ENCODE measurements at regions not wholly inside any gene's neighbourhood (a gene's known extent, or its start where the extent isn't known, plus 50 kb on each side); places are given as distances from the start of the nearest gene placed in this dataset.

DNA sequence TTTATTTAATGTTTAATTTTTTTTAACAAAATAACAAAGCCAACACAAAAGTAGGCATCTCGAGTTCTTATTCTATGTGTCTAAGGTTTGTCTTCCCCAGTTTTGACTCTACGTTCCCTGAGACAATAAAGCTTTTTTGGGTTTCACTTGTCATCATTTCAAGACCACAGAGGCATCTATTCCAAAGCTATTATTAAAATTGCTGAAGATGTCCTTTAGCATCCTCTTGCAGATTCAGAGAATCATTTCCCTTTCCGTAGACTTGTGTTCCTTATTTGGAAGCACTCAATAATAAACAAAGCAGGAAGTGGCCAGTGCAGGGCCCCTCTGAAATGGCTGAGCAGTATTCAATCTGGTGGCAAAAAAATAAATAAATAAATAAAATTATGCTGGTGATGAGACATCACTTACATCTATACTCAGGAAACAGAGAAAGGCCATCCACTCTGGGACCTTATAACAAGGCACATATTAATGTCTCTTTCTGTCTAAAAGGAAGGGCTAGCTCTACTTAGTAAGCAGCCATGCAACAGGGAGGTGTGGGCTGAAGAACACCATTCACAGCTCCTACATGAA, 362.3 kb downstream of the WDR72 start:
- DNase-seq, result no peak

DNA sequence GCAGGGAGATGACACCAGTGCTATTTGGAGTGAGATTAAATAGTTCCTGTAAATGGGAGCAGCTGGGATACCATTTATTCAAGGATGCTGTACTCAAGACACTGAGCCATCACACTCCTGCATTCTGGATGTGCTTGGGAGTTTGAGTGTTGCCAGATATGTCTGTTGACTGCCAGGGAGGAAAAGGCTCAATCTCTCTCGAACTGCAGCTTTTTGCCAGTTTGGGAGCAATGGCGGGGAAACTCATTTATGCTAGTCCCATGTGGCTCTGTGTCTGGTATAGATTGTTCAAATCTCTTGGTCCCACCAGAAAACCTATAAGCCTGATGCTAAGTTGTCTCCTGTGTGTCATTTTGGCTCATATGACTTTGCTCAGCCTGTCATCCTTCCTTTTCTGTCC, 363.6 kb downstream of the WDR72 start:
- no peak for DNase-seq

GRCh38 chr15:53390549-53390948, 368.9 kb downstream of the WDR72 start:
- DNase-seq, result no peak

DNA sequence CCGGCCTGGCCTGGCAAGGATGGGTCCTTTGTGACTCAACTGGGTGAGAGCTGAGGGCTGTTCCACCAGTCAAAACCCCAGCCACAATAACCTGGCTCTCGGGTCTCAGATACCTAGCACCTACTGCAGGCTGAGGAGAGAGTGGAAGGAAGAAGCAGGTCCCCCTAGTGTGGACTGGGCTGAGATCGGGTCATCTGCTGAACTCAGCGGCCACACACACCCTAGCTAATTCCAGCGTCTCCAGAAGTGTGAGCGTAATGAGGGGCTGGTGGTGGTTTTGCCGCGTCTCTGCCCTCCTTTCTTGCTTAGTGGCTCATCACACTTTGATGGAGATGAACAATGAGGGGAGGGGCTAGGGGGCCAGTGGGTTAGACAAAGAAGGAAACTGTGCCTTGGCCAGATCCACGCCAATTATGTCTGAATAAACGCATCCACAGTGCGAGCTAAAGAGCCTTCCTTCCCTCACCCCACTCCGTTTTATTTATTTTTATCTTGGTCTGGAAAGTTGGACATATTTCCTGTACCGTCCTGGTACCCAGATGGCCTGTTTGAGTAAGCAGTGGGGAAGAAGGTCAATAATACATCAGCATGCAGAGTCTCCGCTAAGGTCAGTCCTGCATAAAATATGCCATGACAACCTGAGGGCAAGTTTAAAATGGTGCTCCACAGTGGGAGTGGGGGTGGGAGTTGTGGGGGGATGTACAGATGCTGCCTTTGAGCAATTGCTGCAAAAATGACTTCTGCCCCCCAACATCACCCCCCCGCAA, 370.0 kb downstream of the WDR72 start:
- no peak for DNase-seq

DNA sequence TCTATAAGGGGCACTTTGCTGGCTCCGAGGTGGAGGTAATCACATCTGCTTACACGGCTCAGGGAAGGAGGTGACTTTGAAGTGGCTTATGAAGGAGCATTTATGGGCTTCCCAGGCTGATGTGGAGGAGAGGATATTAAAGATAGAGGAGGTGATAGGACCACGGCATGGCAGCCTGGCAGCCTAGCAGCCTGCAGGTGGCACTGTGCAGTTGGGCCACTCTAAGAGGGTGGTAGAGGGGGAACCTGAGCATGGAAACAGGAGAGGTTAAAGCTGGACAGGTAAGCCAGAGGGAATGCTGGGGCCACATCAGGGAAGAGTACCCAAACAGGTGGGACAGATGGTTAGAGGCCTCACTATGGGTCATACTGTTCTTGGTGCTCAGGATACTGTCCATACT, 375.0 kb downstream of the WDR72 start:
- no peak for DNase-seq

GRCh38 chr15:53378096-53378800, 381.2 kb downstream of the WDR72 start:
- DNase-seq, result no peak

GRCh38 chr15:53367740-53368139, 391.7 kb downstream of the WDR72 start:
- DNase-seq, result no peak

- DNase-seq, result no peak
Measured at GRCh38 chr15:53360881-53361280, 398.6 kb downstream of the WDR72 start.

GRCh38 chr15:53359038-53359437, 400.4 kb downstream of the WDR72 start:
- DNase-seq, result no peak

- no peak for DNase-seq
Measured at GRCh38 chr15:53354874-53355273, 404.6 kb downstream of the WDR72 start.

DNA sequence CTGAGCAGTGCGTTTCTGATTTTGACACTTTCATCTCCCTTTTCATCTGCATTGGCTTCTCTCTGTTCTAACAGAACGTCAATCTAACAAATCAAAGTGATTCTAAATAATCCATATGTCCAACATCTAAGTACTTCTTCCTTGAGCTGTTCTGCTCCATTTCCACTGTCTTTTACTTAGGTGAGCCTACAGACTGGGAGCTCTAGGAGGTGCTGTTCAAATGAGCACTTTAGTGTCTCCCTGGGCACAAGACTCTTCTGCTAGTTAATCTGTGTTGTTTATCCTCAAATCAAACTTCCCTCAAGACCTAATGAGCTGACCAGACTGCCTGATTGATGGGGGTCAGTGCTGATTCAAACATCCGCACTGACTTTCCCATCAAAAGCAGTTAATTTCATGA, 408.1 kb downstream of the WDR72 start:
- DNase-seq, result no peak

GRCh38 chr15:53346583-53346982, 412.9 kb downstream of the WDR72 start:
- DNase-seq, result no peak

DNA sequence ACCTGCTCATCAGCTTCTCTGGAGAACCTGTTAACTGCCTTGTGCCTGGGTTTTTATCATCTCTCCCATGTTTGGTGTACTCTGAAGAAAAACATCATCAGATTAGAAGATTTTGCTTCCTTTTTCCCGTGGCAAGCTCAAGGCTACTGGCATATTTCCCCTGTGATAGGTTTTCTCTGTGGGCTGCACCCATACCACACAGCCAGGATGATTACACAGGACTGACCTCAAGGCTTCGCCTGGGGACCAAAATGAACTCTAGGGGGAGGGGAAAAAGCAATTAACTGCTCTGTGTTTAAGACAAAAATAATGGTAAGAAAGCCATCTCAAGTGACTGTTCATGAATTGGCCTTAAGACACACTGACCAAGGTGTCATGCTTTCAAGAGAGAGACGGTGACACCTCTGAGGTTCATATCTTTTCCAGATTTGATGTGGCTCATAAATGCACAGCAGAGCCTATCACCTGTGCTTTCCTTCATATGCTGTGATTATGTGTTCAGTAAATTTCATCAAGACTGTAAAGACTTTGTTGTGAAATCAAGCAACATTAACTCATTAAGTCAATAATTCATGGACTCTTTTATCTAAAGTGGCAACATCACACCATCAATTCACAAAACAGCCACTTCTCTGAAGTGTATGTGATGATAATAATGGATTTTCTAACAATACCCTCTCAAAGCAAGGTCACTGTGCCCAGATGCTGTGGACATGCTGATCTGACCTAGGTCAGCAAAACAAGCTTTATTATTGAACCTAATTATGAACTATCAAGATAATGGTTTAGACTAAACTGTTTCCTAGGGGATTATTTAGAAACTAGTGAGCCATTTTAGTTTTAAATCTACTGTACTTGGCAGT, 427.9 kb downstream of the WDR72 start:
- DNase-seq, result peak; percentile 17

GRCh38 chr15:53328341-53328740, 431.1 kb downstream of the WDR72 start:
- no peak for DNase-seq

- DNase-seq, result no peak
Measured at GRCh38 chr15:53324061-53324460, 435.4 kb downstream of the WDR72 start.

- DNase-seq, result no peak
Measured at GRCh38 chr15:53323191-53323590, 436.3 kb downstream of the WDR72 start.

DNA sequence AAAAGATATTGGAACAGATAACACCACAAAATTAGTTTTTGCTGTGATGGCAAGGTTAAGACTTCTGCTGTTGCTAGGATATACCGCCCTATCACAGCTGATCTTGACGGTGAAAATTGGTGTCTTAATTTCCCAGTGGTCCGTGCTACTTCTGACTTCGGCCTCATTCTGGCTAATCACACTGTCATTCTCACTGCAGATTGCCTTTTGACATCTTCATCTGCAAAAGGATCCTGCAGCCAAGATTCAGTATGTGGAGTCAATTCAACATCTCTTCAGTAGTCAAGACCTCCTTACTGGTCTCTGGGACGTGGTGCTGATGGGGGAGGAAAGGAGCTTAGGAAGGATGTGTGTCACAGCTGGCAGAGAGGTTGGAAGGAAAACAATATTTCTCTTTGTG, 438.6 kb downstream of the WDR72 start:
- no peak for DNase-seq

DNA sequence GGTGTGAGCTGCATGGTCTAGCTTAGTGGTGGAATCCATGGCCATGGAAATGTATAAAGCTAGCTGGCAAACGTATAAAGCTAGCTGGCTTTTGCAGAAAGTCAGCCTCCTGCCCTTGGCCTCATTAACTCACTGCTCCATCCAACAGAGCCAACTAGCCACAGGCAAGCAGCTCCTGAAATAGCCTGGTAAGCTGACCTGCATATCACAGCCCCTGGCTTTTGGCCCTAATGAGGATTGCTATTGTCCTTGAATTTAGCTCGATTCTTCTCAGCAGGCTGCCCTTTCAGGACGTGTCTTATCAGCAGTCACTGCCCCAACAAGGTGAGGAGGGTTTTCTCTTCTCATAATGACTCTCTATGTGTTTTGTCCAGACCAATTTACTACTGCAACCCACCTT, 446.8 kb downstream of the WDR72 start:
- DNase-seq, result no peak

GRCh38 chr15:53310709-53311108, 448.8 kb downstream of the WDR72 start:
- DNase-seq, result no peak

- no peak for DNase-seq
Measured at GRCh38 chr15:53307952-53308624, 451.4 kb downstream of the WDR72 start.

- DNase-seq, result no peak
Measured at GRCh38 chr15:53305554-53305953, 453.9 kb downstream of the WDR72 start.

GRCh38 chr15:53305101-53305500, 454.4 kb downstream of the WDR72 start:
- DNase-seq, result no peak

GRCh38 chr15:53297828-53298227, 461.6 kb downstream of the WDR72 start:
- peak; percentile 23 for DNase-seq

Data from NCI-H1092 treated with DMSO at 0.1 percent for 48 hours (cell line).